ENCODE measurements at regions not wholly inside any gene's neighbourhood (a gene's known extent, or its start where the extent isn't known, plus 50 kb on each side); places are given as distances from the start of the nearest gene placed in this dataset.

GRCh38 chr22:47776329-47776728 lies 1013.9 kb downstream of the TBC1D22A start:
- no peaks in the 10 kb centered on the region for H3K4me1 Mint-ChIP-seq

GRCh38 chr22:47775686-47776085 lies 1013.2 kb downstream of the TBC1D22A start:
- ATAC-seq (replicated peaks) (no peak), DNase-seq (no peak)
- peaks cover 0 to 3% of the 10 kb centered on the region in 2 donors for H3K9me3 Mint-ChIP-seq
- peaks cover 5 to 23% of the 10 kb centered on the region in 2 donors for H3K27me3 Mint-ChIP-seq
- H3K36me3 Mint-ChIP-seq, result no peaks in the 10 kb centered on the region
- no peaks in the 10 kb centered on the region for H3K4me1 Mint-ChIP-seq
- H3K27ac Mint-ChIP-seq, result no peak overlapping the region
- H3K4me3 Mint-ChIP-seq, result no peak overlapping the region

More at GRCh38 chr22:47776329-47776728, 1013.9 kb downstream of the TBC1D22A start:
- ATAC-seq (replicated peaks) (no peak), DNase-seq (no peak)
- Mint-ChIP-seq H3K27ac (no peak overlapping the region), H3K4me3 (no peak overlapping the region), H3K9me3 (peaks cover 0 to 3% of the 10 kb centered on the region in 2 donors), H3K36me3 (no peaks in the 10 kb centered on the region), H3K27me3 (peaks cover 5 to 28% of the 10 kb centered on the region in 2 donors)

GRCh38 chr22:47775191-47775590 lies 1012.7 kb downstream of the TBC1D22A start:
- Mint-ChIP-seq H3K4me3 (no peak overlapping the region), H3K9me3 (peaks cover 0 to 3% of the 10 kb centered on the region in 2 donors), H3K27ac (no peak overlapping the region), H3K27me3 (peaks cover under 1 to 22% of the 10 kb centered on the region in 2 donors), H3K36me3 (no peaks in the 10 kb centered on the region), H3K4me1 (no peaks in the 10 kb centered on the region)
- ATAC-seq (replicated peaks) (no peak), DNase-seq (no peak)

GRCh38 chr22:47773635-47774034 lies 1011.2 kb downstream of the TBC1D22A start:
- no peaks in the 10 kb centered on the region for H3K36me3 Mint-ChIP-seq
- ATAC-seq (replicated peaks), result no peak
- peaks cover 0 to 3% of the 10 kb centered on the region in 2 donors for H3K9me3 Mint-ChIP-seq
- DNase-seq, result no peak
- H3K27ac Mint-ChIP-seq, result no peak overlapping the region
- H3K4me1 Mint-ChIP-seq, result no peaks in the 10 kb centered on the region
- no peak overlapping the region for H3K4me3 Mint-ChIP-seq
- H3K27me3 Mint-ChIP-seq, result peaks cover 8 to 30% of the 10 kb centered on the region in 2 donors

GRCh38 chr22:47772864-47773263 lies 1010.4 kb downstream of the TBC1D22A start:
- DNase-seq (no peak), ATAC-seq (replicated peaks) (no peak)
- H3K4me3 Mint-ChIP-seq, result no peak overlapping the region
- peaks cover 0 to 3% of the 10 kb centered on the region in 2 donors for H3K9me3 Mint-ChIP-seq
- no peaks in the 10 kb centered on the region for H3K36me3 Mint-ChIP-seq
- no peaks in the 10 kb centered on the region for H3K4me1 Mint-ChIP-seq
- peaks cover 10 to 30% of the 10 kb centered on the region in 2 donors for H3K27me3 Mint-ChIP-seq
- H3K27ac Mint-ChIP-seq, result no peak overlapping the region

GRCh38 chr22:47769652-47770051 lies 1007.2 kb downstream of the TBC1D22A start:
- Mint-ChIP-seq H3K4me1 (no peaks in the 10 kb centered on the region), H3K36me3 (no peaks in the 10 kb centered on the region), H3K4me3 (no peak overlapping the region), H3K27ac (no peak overlapping the region), H3K9me3 (peaks cover 0 to 3% of the 10 kb centered on the region in 2 donors), H3K27me3 (peaks cover 25 to 50% of the 10 kb centered on the region in 2 donors)
- DNase-seq (no peak), ATAC-seq (replicated peaks) (no peak)

- Mint-ChIP-seq H3K36me3 (no peaks in the 10 kb centered on the region), H3K9me3 (peaks cover 0 to 3% of the 10 kb centered on the region in 2 donors), H3K4me1 (no peaks in the 10 kb centered on the region), H3K4me3 (no peak overlapping the region), H3K27me3 (peaks cover 31 to 50% of the 10 kb centered on the region in 2 donors), H3K27ac (no peak overlapping the region)
- DNase-seq (no peak), ATAC-seq (replicated peaks) (no peak)
These were observed 1005.6 kb downstream of the TBC1D22A start for GRCh38 chr22:47768027-47768426.

GRCh38 chr22:47767403-47767802 lies 1005.0 kb downstream of the TBC1D22A start:
- no peaks in the 10 kb centered on the region for H3K4me1 Mint-ChIP-seq
- ATAC-seq (replicated peaks), result no peak
- peaks cover 0 to 3% of the 10 kb centered on the region in 2 donors for H3K9me3 Mint-ChIP-seq
- H3K4me3 Mint-ChIP-seq, result no peak overlapping the region
- DNase-seq, result no peak
- peaks cover 34 to 50% of the 10 kb centered on the region in 2 donors for H3K27me3 Mint-ChIP-seq
- no peaks in the 10 kb centered on the region for H3K36me3 Mint-ChIP-seq
- no peak overlapping the region for H3K27ac Mint-ChIP-seq

- ATAC-seq (replicated peaks) (no peak), DNase-seq (no peak)
- no peaks in the 10 kb centered on the region for H3K4me1 Mint-ChIP-seq
These were observed 1003.3 kb downstream of the TBC1D22A start for GRCh38 chr22:47765757-47766156.

GRCh38 chr22:47762141-47762540 lies 999.7 kb downstream of the TBC1D22A start:
- DNase-seq, result no peak
- Mint-ChIP-seq H3K27me3 (peaks cover 36 to 38% of the 10 kb centered on the region in 2 donors), H3K4me3 (no peak overlapping the region), H3K4me1 (no peaks in the 10 kb centered on the region), H3K27ac (no peak overlapping the region), H3K9me3 (no peaks in the 10 kb centered on the region), H3K36me3 (no peaks in the 10 kb centered on the region)
- no peak for ATAC-seq (replicated peaks)

More at GRCh38 chr22:47765757-47766156, 1003.3 kb downstream of the TBC1D22A start:
- no peaks in the 10 kb centered on the region for H3K36me3 Mint-ChIP-seq
- H3K27ac Mint-ChIP-seq, result no peak overlapping the region
- no peaks in the 10 kb centered on the region for H3K9me3 Mint-ChIP-seq
- H3K4me3 Mint-ChIP-seq, result no peak overlapping the region
- H3K27me3 Mint-ChIP-seq, result peaks cover 37 to 53% of the 10 kb centered on the region in 2 donors

GRCh38 chr22:47759909-47760308 lies 997.5 kb downstream of the TBC1D22A start:
- H3K4me3 Mint-ChIP-seq, result no peak overlapping the region
- H3K4me1 Mint-ChIP-seq, result no peaks in the 10 kb centered on the region
- peaks cover 21 to 23% of the 10 kb centered on the region in 2 donors for H3K27me3 Mint-ChIP-seq
- H3K36me3 Mint-ChIP-seq, result no peaks in the 10 kb centered on the region
- ATAC-seq (replicated peaks) (no peak), DNase-seq (no peak)
- H3K9me3 Mint-ChIP-seq, result no peaks in the 10 kb centered on the region
- H3K27ac Mint-ChIP-seq, result no peak overlapping the region

- Mint-ChIP-seq H3K9me3 (no peaks in the 10 kb centered on the region), H3K36me3 (no peaks in the 10 kb centered on the region), H3K27ac (no peak overlapping the region), H3K4me3 (no peak overlapping the region), H3K4me1 (no peaks in the 10 kb centered on the region), H3K27me3 (peaks cover 10 to 18% of the 10 kb centered on the region in 2 donors)
- ATAC-seq (replicated peaks) (no peak), DNase-seq (no peak)
These were observed 995.3 kb downstream of the TBC1D22A start for GRCh38 chr22:47757741-47758140.

GRCh38 chr22:47750086-47750485 lies 987.6 kb downstream of the TBC1D22A start:
- H3K27ac Mint-ChIP-seq, result no peak overlapping the region
- ATAC-seq (replicated peaks) (no peak), DNase-seq (no peak)
- no peak overlapping the region for H3K4me3 Mint-ChIP-seq
- H3K9me3 Mint-ChIP-seq, result no peaks in the 10 kb centered on the region
- no peaks in the 10 kb centered on the region for H3K4me1 Mint-ChIP-seq
- H3K27me3 Mint-ChIP-seq, result peaks cover 19 to 40% of the 10 kb centered on the region in 2 donors
- H3K36me3 Mint-ChIP-seq, result no peaks in the 10 kb centered on the region

GRCh38 chr22:47748957-47749356 lies 986.5 kb downstream of the TBC1D22A start:
- no peaks in the 10 kb centered on the region for H3K4me1 Mint-ChIP-seq
- no peak overlapping the region for H3K4me3 Mint-ChIP-seq
- ATAC-seq (replicated peaks), result no peak
- peaks cover 19 to 40% of the 10 kb centered on the region in 2 donors for H3K27me3 Mint-ChIP-seq
- no peak overlapping the region for H3K27ac Mint-ChIP-seq
- no peaks in the 10 kb centered on the region for H3K36me3 Mint-ChIP-seq
- DNase-seq, result no peak
- H3K9me3 Mint-ChIP-seq, result no peaks in the 10 kb centered on the region

- Mint-ChIP-seq H3K27me3 (peaks cover 18 to 40% of the 10 kb centered on the region in 2 donors), H3K4me1 (no peaks in the 10 kb centered on the region), H3K27ac (no peak overlapping the region), H3K36me3 (no peaks in the 10 kb centered on the region), H3K9me3 (no peaks in the 10 kb centered on the region), H3K4me3 (no peak overlapping the region)
- DNase-seq, result no peak
- ATAC-seq (replicated peaks), result no peak
These were observed 985.8 kb downstream of the TBC1D22A start for GRCh38 chr22:47748271-47748670.
